PC-9 (cell line): ENCODE measurements at regions not wholly inside any gene's neighbourhood (a gene's known extent, or its start where the extent isn't known, plus 50 kb on each side); places are given as distances from the start of the nearest gene placed in this dataset.

Experiments
- EZH2 ChIP-seq: fragments of 200-600 bp; sonication (generic); IDR thresholded peaks from 2 replicates; pipeline ENCODE4 v1.8.0; 2017; ENCODE audit warnings: antibody characterized with exemption, low read depth
- TF ChIP-seq, protein P1 (sequence below): fragments of 200-600 bp; sonication (generic); conservative IDR thresholded peaks from 2 replicates; pipeline ENCODE4 v1.6.1; 2017; ENCODE audit warnings: mixed run types, antibody characterized with exemption, mild to moderate bottlenecking, moderate library complexity

DNA sequence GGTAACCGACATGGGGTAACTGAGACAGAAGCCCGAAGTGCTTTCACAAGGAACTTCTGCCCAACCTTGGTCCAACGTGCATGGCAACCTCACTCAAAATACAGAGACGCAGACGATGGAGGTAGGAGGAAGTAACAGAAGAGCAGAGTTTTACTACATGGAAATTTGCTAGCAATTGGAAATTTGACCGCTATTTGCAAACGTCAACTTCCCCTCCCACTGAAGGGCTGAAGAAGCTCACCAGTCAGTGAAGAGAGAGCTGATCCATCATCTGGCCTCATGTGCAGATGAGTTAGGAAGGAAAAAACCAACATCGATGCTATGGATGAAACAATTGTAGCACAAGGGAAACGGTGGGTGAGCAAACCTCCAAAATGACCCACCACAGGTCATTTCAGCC, 196.7 kb downstream of the RGS3 start:
- TF ChIP-seq, protein P1, sequence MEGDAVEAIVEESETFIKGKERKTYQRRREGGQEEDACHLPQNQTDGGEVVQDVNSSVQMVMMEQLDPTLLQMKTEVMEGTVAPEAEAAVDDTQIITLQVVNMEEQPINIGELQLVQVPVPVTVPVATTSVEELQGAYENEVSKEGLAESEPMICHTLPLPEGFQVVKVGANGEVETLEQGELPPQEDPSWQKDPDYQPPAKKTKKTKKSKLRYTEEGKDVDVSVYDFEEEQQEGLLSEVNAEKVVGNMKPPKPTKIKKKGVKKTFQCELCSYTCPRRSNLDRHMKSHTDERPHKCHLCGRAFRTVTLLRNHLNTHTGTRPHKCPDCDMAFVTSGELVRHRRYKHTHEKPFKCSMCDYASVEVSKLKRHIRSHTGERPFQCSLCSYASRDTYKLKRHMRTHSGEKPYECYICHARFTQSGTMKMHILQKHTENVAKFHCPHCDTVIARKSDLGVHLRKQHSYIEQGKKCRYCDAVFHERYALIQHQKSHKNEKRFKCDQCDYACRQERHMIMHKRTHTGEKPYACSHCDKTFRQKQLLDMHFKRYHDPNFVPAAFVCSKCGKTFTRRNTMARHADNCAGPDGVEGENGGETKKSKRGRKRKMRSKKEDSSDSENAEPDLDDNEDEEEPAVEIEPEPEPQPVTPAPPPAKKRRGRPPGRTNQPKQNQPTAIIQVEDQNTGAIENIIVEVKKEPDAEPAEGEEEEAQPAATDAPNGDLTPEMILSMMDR: no peak
- no peak for TF ChIP-seq EZH2
